Calu3 (cell line): ENCODE measurements at regions not wholly inside any gene's neighbourhood (a gene's known extent, or its start where the extent isn't known, plus 50 kb on each side); places are given as distances from the start of the nearest gene placed in this dataset.

ENCODE experiments used
- BruUV-seq: library from RNA; stranded (reverse); fragments of 400-500 nt; replicated peaks from 2 replicates; lab custom pipeline; 2021; lab: Mats Ljungman, UMichigan
- CTCF ChIA-PET: fragments of 300-600 bp; sonication (Branson Sonifier 250); formaldehyde crosslinking; loops from one replicate; lab custom pipeline; 2022; ENCODE audit warnings: antibody characterized with exemption; lab: Charles Lee
- DNase-seq: peaks from one replicate; pipeline ENCODE4 v3.0.0; 2022
- H3K27ac Mint-ChIP-seq: one replicate; pipeline ENCODE4 v1.8.0; 2022; ENCODE audit warnings: mixed read lengths; ENCODE audit not compliant: unreplicated experiment
- H3K27me3 Mint-ChIP-seq: one replicate; pipeline ENCODE4 v1.8.0; 2022; ENCODE audit warnings: mixed read lengths; ENCODE audit not compliant: unreplicated experiment
- H3K36me3 Mint-ChIP-seq: one replicate; pipeline ENCODE4 v1.8.0; 2022; ENCODE audit warnings: mild to moderate bottlenecking, moderate library complexity, mixed read lengths; ENCODE audit not compliant: insufficient read depth, unreplicated experiment
- H3K4me1 Mint-ChIP-seq: one replicate; pipeline ENCODE4 v1.8.0; 2022; ENCODE audit warnings: mild to moderate bottlenecking, low read depth, mixed read lengths; ENCODE audit not compliant: unreplicated experiment
- H3K4me3 Mint-ChIP-seq: one replicate; pipeline ENCODE4 v1.8.0; 2022; ENCODE audit warnings: mild to moderate bottlenecking, low read depth, moderate library complexity, mixed read lengths; ENCODE audit not compliant: unreplicated experiment
- H3K9me3 Mint-ChIP-seq: one replicate; pipeline ENCODE4 v1.8.0; 2022; ENCODE audit warnings: low read depth, mixed read lengths; ENCODE audit not compliant: unreplicated experiment
- CTCF ChIP-seq: fragments of 200-600 bp; IDR thresholded peaks from one replicate; pipeline ENCODE4 v1.8.0; 2022; ENCODE audit warnings: antibody characterized with exemption; ENCODE audit not compliant: unreplicated experiment
- intact Hi-C: fragments of 100-400 bp; cut with micrococcal nuclease; formaldehyde crosslinking; loops from one replicate; pipeline ENCODE4 v1.10.0; 2022; ENCODE audit not compliant: unreplicated experiment

GRCh38 chr13:105957769-105958438 is 577.6 kb downstream of the EFNB2 start:
- CTCF ChIA-PET = no interaction called here
- H3K27me3 Mint-ChIP-seq = no peaks in the 10 kb centered on the region
- DNase-seq = no peak
- BruUV-seq = no TSS peak
- H3K36me3 Mint-ChIP-seq = no peaks in the 10 kb centered on the region
- no peaks in the 10 kb centered on the region for H3K9me3 Mint-ChIP-seq
- H3K4me3 Mint-ChIP-seq = no peak overlapping the region
- H3K27ac Mint-ChIP-seq = no peak overlapping the region
- TF ChIP-seq CTCF = no peak
- H3K4me1 Mint-ChIP-seq = no peaks in the 10 kb centered on the region
- intact Hi-C loops = no loop called here

- DNase-seq = no peak
- Mint-ChIP-seq H3K27me3 (no peaks in the 10 kb centered on the region), H3K9me3 (no peaks in the 10 kb centered on the region), H3K4me3 (no peak overlapping the region), H3K4me1 (no peaks in the 10 kb centered on the region), H3K27ac (no peak overlapping the region), H3K36me3 (no peaks in the 10 kb centered on the region)
- CTCF ChIA-PET = no interaction called here
- no TSS peak for BruUV-seq
- intact Hi-C loops = no loop called here
- no peak for TF ChIP-seq CTCF
These were observed 578.5 kb downstream of the EFNB2 start for GRCh38 chr13:105956921-105957320.

DNA sequence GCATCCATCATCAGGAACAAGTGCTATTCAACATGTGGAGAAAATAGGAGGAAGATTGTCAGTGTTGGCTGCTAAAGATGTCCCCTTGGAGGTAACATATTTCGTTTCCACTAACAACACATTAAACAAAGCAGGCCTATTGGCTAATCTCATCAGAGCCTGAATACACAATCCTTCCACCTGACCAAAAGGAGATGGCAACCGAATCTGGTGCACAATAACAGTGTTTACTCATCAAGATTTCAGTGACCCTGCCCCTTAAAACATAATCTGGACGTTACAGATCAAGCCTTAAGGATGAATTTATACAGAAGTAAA is 582.5 kb downstream of the EFNB2 start:
- Mint-ChIP-seq H3K4me3 (no peak overlapping the region), H3K36me3 (no peaks in the 10 kb centered on the region), H3K4me1 (no peaks in the 10 kb centered on the region), H3K27ac (no peak overlapping the region), H3K9me3 (no peaks in the 10 kb centered on the region), H3K27me3 (no peaks in the 10 kb centered on the region)
- CTCF ChIA-PET = no interaction called here
- intact Hi-C loops = no loop called here
- BruUV-seq = no TSS peak
- TF ChIP-seq CTCF = no peak
- DNase-seq = no peak

GRCh38 chr13:105952233-105952972 is 583.1 kb downstream of the EFNB2 start:
- BruUV-seq = no TSS peak
- H3K9me3 Mint-ChIP-seq = no peaks in the 10 kb centered on the region
- no peak overlapping the region for H3K4me3 Mint-ChIP-seq
- no peak for TF ChIP-seq CTCF
- H3K27me3 Mint-ChIP-seq = no peaks in the 10 kb centered on the region
- no peaks in the 10 kb centered on the region for H3K4me1 Mint-ChIP-seq
- no peaks in the 10 kb centered on the region for H3K36me3 Mint-ChIP-seq
- DNase-seq = no peak
- intact Hi-C loops = no loop called here
- CTCF ChIA-PET = no interaction called here
- H3K27ac Mint-ChIP-seq = no peak overlapping the region
